ENCODE measurements at regions not wholly inside any gene's neighbourhood (a gene's known extent, or its start where the extent isn't known, plus 50 kb on each side); places are given as distances from the start of the nearest gene placed in this dataset.

DNA sequence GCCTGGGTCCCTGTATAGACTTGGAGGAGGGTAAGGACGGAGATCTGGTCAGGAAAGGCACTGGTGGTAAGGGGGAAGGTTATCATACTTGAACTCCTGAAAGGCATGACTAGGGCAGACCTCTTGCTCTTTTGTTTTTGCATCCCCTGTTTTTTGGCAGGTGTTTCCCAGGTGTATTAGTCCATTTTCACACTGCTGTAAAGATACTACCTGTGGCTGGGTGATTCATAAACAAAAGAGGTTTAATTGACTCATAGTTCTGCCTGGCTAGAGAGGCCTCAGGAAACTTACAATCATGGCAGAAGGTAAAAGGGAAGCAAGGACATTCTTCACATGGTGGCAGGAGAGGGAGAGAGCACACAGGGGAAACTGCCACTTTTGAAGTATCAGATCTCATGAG is 57.2 kb upstream of the APOBEC4 start:
- TF ChIP-seq HOXA7 (CRISPR knock-in tag; IDR thresholded peaks at IDR 0.05) (no peak), CHD2 (IDR thresholded peaks at IDR 0.05; ENCODE audit: low read length, partially characterized antibody) (no peak), KDM1A (IDR thresholded peaks at IDR 0.05; ENCODE audit: low read depth) (no peak), MAZ (IDR thresholded peaks at IDR 0.05; ENCODE audit: borderline replicate concordance, low read depth, low read length) (no peak), MAX (IDR thresholded peaks at IDR 0.05) (no peak), ATOH8 (CRISPR knock-in tag; IDR thresholded peaks at IDR 0.05; ENCODE audit: low read depth) (no peak), HOXB13 (CRISPR knock-in tag; IDR thresholded peaks at IDR 0.05; ENCODE audit: low read depth) (no peak), KDM5A (IDR thresholded peaks at IDR 0.05) (no peak), POLR2A (IDR thresholded peaks at IDR 0.05; ENCODE audit: low read length) (no peak), RCOR1 (IDR thresholded peaks at IDR 0.05; ENCODE audit: low read depth, low read length) (no peak)
- TF ChIP-seq, protein P1, sequence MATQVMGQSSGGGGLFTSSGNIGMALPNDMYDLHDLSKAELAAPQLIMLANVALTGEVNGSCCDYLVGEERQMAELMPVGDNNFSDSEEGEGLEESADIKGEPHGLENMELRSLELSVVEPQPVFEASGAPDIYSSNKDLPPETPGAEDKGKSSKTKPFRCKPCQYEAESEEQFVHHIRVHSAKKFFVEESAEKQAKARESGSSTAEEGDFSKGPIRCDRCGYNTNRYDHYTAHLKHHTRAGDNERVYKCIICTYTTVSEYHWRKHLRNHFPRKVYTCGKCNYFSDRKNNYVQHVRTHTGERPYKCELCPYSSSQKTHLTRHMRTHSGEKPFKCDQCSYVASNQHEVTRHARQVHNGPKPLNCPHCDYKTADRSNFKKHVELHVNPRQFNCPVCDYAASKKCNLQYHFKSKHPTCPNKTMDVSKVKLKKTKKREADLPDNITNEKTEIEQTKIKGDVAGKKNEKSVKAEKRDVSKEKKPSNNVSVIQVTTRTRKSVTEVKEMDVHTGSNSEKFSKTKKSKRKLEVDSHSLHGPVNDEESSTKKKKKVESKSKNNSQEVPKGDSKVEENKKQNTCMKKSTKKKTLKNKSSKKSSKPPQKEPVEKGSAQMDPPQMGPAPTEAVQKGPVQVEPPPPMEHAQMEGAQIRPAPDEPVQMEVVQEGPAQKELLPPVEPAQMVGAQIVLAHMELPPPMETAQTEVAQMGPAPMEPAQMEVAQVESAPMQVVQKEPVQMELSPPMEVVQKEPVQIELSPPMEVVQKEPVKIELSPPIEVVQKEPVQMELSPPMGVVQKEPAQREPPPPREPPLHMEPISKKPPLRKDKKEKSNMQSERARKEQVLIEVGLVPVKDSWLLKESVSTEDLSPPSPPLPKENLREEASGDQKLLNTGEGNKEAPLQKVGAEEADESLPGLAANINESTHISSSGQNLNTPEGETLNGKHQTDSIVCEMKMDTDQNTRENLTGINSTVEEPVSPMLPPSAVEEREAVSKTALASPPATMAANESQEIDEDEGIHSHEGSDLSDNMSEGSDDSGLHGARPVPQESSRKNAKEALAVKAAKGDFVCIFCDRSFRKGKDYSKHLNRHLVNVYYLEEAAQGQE (IDR thresholded peaks at IDR 0.05) = no peak
- TF ChIP-seq, protein P2, sequence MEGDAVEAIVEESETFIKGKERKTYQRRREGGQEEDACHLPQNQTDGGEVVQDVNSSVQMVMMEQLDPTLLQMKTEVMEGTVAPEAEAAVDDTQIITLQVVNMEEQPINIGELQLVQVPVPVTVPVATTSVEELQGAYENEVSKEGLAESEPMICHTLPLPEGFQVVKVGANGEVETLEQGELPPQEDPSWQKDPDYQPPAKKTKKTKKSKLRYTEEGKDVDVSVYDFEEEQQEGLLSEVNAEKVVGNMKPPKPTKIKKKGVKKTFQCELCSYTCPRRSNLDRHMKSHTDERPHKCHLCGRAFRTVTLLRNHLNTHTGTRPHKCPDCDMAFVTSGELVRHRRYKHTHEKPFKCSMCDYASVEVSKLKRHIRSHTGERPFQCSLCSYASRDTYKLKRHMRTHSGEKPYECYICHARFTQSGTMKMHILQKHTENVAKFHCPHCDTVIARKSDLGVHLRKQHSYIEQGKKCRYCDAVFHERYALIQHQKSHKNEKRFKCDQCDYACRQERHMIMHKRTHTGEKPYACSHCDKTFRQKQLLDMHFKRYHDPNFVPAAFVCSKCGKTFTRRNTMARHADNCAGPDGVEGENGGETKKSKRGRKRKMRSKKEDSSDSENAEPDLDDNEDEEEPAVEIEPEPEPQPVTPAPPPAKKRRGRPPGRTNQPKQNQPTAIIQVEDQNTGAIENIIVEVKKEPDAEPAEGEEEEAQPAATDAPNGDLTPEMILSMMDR (IDR thresholded peaks at IDR 0.05) = no peak
- TF ChIP-seq, protein P3, sequence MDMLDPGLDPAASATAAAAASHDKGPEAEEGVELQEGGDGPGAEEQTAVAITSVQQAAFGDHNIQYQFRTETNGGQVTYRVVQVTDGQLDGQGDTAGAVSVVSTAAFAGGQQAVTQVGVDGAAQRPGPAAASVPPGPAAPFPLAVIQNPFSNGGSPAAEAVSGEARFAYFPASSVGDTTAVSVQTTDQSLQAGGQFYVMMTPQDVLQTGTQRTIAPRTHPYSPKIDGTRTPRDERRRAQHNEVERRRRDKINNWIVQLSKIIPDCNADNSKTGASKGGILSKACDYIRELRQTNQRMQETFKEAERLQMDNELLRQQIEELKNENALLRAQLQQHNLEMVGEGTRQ (IDR thresholded peaks at IDR 0.05) = no peak
